ENCODE measurements at regions not wholly inside any gene's neighbourhood (a gene's known extent, or its start where the extent isn't known, plus 50 kb on each side); places are given as distances from the start of the nearest gene placed in this dataset.

DNA sequence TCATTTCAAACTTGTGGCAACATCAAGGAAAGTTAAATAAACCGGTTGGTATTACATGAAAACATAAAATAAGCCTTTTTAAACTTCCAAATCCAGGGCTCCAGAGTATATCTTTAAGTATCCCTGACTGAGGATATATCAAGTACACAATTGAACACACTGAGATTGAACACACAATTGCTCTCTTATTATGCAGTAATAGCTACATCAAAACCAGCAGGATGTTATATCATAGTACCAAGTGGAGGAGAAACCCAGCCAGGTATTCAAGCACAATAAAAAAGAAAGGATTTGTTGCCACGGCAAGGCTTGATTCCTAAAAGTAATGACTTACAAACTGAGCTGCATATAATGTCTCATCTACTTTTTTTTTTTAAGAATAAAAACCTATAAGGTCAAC, 605.8 kb downstream of the SPOCK3 start:
- Histone ChIP-seq H2AFZ (no peak overlapping the region), H3K79me2 (no peaks in the 10 kb centered on the region), H3K27ac (no peak overlapping the region), H3K4me2 (no peak overlapping the region), H3K9me3 (ENCODE audit: low read depth) (no peaks in the 10 kb centered on the region), H3K36me3 (replicated peaks; ENCODE audit: insufficient read depth, low read depth) (no peaks in the 10 kb centered on the region), H3K4me1 (ENCODE audit: insufficient read depth) (no peaks in the 10 kb centered on the region), H4K20me1 (ENCODE audit: insufficient read depth, poor library complexity, severe bottlenecking) (no peaks in the 10 kb centered on the region), H3K9me2 (replicated peaks; ENCODE audit: insufficient read depth) (no peaks in the 10 kb centered on the region), H3K4me3 (no peak overlapping the region), H3K27me3 (no peaks in the 10 kb centered on the region)
- WGBS (ENCODE audit: low lambda C conversion rate, missing lambda C conversion rate): 83% methylated on average over 2 of the region's 2 CpGs
- no peak for DNase-seq (ENCODE audit: low spot score)
- TF ChIP-seq EZH2phosphoT487 (IDR thresholded peaks at IDR 0.05; ENCODE audit: low read depth, severe bottlenecking, unreplicated experiment) (no peak), EZH2 (IDR thresholded peaks at IDR 0.05; ENCODE audit: borderline replicate concordance) (no peak)
- TF ChIP-seq, protein P1, sequence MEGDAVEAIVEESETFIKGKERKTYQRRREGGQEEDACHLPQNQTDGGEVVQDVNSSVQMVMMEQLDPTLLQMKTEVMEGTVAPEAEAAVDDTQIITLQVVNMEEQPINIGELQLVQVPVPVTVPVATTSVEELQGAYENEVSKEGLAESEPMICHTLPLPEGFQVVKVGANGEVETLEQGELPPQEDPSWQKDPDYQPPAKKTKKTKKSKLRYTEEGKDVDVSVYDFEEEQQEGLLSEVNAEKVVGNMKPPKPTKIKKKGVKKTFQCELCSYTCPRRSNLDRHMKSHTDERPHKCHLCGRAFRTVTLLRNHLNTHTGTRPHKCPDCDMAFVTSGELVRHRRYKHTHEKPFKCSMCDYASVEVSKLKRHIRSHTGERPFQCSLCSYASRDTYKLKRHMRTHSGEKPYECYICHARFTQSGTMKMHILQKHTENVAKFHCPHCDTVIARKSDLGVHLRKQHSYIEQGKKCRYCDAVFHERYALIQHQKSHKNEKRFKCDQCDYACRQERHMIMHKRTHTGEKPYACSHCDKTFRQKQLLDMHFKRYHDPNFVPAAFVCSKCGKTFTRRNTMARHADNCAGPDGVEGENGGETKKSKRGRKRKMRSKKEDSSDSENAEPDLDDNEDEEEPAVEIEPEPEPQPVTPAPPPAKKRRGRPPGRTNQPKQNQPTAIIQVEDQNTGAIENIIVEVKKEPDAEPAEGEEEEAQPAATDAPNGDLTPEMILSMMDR (IDR thresholded peaks at IDR 0.05; ENCODE audit: poor library complexity): no peak

DNA sequence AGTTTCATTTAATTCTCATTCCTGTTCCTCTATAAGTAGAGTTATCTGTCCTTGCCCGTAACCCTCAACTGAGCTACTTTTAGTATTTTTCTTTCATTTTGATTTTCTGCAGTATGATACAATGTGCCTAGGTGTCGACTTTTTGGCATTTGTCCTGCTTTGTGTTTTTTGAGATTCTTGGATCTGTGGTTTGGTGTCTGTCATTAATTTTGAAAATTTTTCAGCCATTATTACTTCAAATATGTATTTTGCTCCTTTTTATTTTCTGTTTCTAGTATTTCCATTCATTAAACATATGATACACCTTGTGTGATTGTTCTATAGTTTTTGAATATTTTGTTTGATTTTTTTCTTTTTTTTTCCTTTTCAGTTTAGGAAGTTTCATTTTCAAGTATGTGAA, 598.9 kb downstream of the SPOCK3 start:
- WGBS (ENCODE audit: low lambda C conversion rate, missing lambda C conversion rate): 94% methylated on average over 2 of the region's 2 CpGs
- no peak overlapping the region for H3K4me3 ChIP-seq
- H4K20me1 ChIP-seq (ENCODE audit: insufficient read depth, poor library complexity, severe bottlenecking): no peaks in the 10 kb centered on the region
- H3K36me3 ChIP-seq (replicated peaks; ENCODE audit: insufficient read depth, low read depth): no peaks in the 10 kb centered on the region
- no peaks in the 10 kb centered on the region for H3K4me1 ChIP-seq (ENCODE audit: insufficient read depth)
- H3K9me3 ChIP-seq (ENCODE audit: low read depth): no peaks in the 10 kb centered on the region
- no peak overlapping the region for H2AFZ ChIP-seq
- no peaks in the 10 kb centered on the region for H3K79me2 ChIP-seq
- H3K27me3 ChIP-seq: no peaks in the 10 kb centered on the region
- DNase-seq (ENCODE audit: low spot score): no peak
- no peak overlapping the region for H3K4me2 ChIP-seq
- no peaks in the 10 kb centered on the region for H3K9me2 ChIP-seq (replicated peaks; ENCODE audit: insufficient read depth)
- TF ChIP-seq, protein P1 (IDR thresholded peaks at IDR 0.05; ENCODE audit: poor library complexity): no peak
- TF ChIP-seq EZH2 (IDR thresholded peaks at IDR 0.05; ENCODE audit: borderline replicate concordance): no peak
- TF ChIP-seq EZH2phosphoT487 (IDR thresholded peaks at IDR 0.05; ENCODE audit: low read depth, severe bottlenecking, unreplicated experiment): no peak
- no peak overlapping the region for H3K27ac ChIP-seq

DNA sequence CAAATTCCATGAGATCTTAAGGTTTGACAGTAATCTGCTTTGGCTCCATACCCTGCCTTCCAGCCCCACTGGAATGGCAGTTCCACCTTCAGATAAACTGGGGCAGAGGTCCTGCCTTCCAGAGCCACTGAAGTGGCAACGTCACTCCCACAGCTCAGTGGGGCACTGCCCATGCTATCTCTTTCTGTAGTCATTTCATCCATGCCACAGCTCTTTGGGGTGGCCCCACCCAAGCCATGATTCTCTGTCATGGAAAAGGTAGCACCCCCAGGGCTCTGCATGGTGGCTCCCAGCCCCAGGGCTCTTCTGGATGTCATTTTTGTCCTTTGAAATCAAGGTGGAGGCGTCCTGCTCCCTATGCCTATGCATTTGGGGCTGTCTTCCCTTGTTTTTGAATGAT, 596.5 kb downstream of the SPOCK3 start:
- Histone ChIP-seq H3K4me2 (no peak overlapping the region), H3K9me2 (replicated peaks; ENCODE audit: insufficient read depth) (no peaks in the 10 kb centered on the region), H3K4me1 (ENCODE audit: insufficient read depth) (no peaks in the 10 kb centered on the region), H3K27ac (no peak overlapping the region), H3K79me2 (no peaks in the 10 kb centered on the region), H3K4me3 (no peak overlapping the region), H3K9me3 (ENCODE audit: low read depth) (no peaks in the 10 kb centered on the region), H3K36me3 (replicated peaks; ENCODE audit: insufficient read depth, low read depth) (no peaks in the 10 kb centered on the region), H4K20me1 (ENCODE audit: insufficient read depth, poor library complexity, severe bottlenecking) (no peaks in the 10 kb centered on the region), H3K27me3 (no peaks in the 10 kb centered on the region), H2AFZ (no peak overlapping the region)
- DNase-seq (ENCODE audit: low spot score): no peak
- WGBS (ENCODE audit: low lambda C conversion rate, missing lambda C conversion rate): 64% methylated on average over 2 of the region's 2 CpGs
- TF ChIP-seq EZH2phosphoT487 (IDR thresholded peaks at IDR 0.05; ENCODE audit: low read depth, severe bottlenecking, unreplicated experiment) (no peak), EZH2 (IDR thresholded peaks at IDR 0.05; ENCODE audit: borderline replicate concordance) (no peak)
- TF ChIP-seq, protein P1 (IDR thresholded peaks at IDR 0.05; ENCODE audit: poor library complexity): no peak

DNA sequence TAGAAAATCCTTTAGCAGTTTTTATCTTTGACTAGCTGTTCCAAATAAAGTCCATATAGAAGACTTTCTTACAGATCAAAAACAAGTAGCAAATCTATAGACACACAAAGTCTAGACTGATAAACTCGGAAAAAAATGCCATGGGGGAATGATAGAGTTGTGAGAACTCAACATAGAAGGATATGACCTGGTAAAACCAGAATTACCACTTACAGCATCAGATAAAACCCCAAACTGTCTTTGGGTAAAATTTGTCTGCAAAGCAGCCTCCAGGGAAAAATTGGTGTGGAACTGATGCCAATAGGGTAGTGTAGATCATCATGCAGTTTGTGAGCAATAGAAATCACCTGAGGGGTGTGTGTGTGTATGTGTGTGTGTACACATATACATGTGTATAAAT, 579.1 kb downstream of the SPOCK3 start:
- TF ChIP-seq EZH2 (IDR thresholded peaks at IDR 0.05; ENCODE audit: borderline replicate concordance) (no peak), EZH2phosphoT487 (IDR thresholded peaks at IDR 0.05; ENCODE audit: low read depth, severe bottlenecking, unreplicated experiment) (no peak)
- TF ChIP-seq, protein P1 (IDR thresholded peaks at IDR 0.05; ENCODE audit: poor library complexity): no peak
- Histone ChIP-seq H3K9me3 (ENCODE audit: low read depth) (no peaks in the 10 kb centered on the region), H3K79me2 (no peaks in the 10 kb centered on the region), H3K9me2 (replicated peaks; ENCODE audit: insufficient read depth) (no peaks in the 10 kb centered on the region), H4K20me1 (ENCODE audit: insufficient read depth, poor library complexity, severe bottlenecking) (no peaks in the 10 kb centered on the region), H3K27ac (no peak overlapping the region), H3K36me3 (replicated peaks; ENCODE audit: insufficient read depth, low read depth) (no peaks in the 10 kb centered on the region), H3K27me3 (no peaks in the 10 kb centered on the region), H3K4me1 (ENCODE audit: insufficient read depth) (no peaks in the 10 kb centered on the region), H3K4me2 (no peak overlapping the region), H3K4me3 (no peak overlapping the region), H2AFZ (no peak overlapping the region)
- DNase-seq (ENCODE audit: low spot score): no peak
- WGBS (ENCODE audit: low lambda C conversion rate, missing lambda C conversion rate): 35% methylated on average over 1 of the region's 1 CpG
